ENCODE measurements at regions not wholly inside any gene's neighbourhood (a gene's known extent, or its start where the extent isn't known, plus 50 kb on each side); places are given as distances from the start of the nearest gene placed in this dataset.

DNA sequence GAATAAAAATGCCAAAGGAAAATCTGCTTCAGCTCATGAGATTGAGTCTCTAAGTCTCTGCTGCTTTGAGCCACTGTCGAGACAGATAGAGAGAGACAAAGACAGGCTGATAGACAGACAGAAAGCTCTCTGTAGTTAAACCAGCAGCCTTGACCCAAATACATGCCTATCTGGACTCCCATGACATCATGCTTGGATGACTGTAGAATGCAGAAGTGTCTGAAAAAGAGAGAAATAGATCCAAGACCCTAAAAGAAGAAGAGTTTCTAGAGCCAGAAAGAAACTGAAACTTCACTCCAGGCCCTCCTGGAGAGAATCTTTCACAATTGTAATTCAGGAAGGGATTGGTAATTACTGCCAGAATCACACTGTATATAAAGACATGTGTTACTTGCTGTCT is 122.6 kb upstream of the PLXNC1 start (continued):
- TF ChIP-seq, protein P1, sequence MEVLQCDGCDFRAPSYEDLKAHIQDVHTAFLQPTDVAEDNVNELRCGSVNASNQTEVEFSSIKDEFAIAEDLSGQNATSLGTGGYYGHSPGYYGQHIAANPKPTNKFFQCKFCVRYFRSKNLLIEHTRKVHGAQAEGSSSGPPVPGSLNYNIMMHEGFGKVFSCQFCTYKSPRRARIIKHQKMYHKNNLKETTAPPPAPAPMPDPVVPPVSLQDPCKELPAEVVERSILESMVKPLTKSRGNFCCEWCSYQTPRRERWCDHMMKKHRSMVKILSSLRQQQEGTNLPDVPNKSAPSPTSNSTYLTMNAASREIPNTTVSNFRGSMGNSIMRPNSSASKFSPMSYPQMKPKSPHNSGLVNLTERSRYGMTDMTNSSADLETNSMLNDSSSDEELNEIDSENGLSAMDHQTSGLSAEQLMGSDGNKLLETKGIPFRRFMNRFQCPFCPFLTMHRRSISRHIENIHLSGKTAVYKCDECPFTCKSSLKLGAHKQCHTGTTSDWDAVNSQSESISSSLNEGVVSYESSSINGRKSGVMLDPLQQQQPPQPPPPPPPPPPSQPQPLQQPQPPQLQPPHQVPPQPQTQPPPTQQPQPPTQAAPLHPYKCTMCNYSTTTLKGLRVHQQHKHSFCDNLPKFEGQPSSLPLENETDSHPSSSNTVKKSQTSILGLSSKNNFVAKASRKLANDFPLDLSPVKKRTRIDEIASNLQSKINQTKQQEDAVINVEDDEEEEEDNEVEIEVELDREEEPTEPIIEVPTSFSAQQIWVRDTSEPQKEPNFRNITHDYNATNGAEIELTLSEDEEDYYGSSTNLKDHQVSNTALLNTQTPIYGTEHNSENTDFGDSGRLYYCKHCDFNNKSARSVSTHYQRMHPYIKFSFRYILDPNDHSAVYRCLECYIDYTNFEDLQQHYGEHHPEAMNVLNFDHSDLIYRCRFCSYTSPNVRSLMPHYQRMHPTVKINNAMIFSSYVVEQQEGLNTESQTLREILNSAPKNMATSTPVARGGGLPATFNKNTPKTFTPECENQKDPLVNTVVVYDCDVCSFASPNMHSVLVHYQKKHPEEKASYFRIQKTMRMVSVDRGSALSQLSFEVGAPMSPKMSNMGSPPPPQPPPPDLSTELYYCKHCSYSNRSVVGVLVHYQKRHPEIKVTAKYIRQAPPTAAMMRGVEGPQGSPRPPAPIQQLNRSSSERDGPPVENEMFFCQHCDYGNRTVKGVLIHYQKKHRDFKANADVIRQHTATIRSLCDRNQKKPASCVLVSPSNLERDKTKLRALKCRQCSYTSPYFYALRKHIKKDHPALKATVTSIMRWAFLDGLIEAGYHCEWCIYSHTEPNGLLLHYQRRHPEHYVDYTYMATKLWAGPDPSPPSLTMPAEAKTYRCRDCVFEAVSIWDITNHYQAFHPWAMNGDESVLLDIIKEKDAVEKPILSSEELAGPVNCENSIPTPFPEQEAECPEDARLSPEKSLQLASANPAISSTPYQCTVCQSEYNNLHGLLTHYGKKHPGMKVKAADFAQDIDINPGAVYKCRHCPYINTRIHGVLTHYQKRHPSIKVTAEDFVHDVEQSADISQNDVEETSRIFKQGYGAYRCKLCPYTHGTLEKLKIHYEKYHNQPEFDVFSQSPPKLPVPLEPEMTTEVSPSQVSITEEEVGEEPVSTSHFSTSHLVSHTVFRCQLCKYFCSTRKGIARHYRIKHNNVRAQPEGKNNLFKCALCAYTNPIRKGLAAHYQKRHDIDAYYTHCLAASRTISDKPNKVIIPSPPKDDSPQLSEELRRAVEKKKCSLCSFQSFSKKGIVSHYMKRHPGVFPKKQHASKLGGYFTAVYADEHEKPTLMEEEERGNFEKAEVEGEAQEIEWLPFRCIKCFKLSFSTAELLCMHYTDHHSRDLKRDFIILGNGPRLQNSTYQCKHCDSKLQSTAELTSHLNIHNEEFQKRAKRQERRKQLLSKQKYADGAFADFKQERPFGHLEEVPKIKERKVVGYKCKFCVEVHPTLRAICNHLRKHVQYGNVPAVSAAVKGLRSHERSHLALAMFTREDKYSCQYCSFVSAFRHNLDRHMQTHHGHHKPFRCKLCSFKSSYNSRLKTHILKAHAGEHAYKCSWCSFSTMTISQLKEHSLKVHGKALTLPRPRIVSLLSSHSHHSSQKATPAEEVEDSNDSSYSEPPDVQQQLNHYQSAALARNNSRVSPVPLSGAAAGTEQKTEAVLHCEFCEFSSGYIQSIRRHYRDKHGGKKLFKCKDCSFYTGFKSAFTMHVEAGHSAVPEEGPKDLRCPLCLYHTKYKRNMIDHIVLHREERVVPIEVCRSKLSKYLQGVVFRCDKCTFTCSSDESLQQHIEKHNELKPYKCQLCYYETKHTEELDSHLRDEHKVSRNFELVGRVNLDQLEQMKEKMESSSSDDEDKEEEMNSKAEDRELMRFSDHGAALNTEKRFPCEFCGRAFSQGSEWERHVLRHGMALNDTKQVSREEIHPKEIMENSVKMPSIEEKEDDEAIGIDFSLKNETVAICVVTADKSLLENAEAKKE (CRISPR knock-in tag; IDR thresholded peaks at IDR 0.05), result no peak
- TF ChIP-seq EZH2 (IDR thresholded peaks at IDR 0.05; ENCODE audit: low read depth, unreplicated experiment) (no peak), POLR2AphosphoS5 (IDR thresholded peaks at IDR 0.05; ENCODE audit: low read depth) (no peak)

DNA sequence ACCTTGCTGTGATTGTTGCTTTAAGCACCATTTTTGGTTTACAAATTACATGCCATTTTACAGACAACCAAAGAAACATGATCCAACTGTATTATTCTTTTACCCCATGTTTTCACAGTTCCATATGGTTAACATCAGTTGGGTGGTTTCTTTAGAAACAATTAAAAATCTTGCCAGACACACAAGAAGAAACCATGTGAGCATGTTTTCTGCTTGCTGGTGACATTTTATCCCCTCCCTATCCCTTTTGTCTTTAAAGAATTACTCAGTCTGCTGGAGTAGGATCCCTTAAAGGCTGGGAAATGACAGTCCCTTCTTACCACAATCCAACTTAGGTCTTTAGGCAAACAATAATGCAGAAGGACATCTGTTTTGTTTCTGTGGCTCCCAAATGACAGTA is 121.8 kb upstream of the PLXNC1 start:
- Histone ChIP-seq H3K4me3 (no peak overlapping the region), H4K20me1 (replicated peaks; ENCODE audit: insufficient read depth) (no peaks in the 10 kb centered on the region), H3K27me3 (ENCODE audit: insufficient read depth) (no peaks in the 10 kb centered on the region), H3F3A (replicated peaks; ENCODE audit: low read depth) (no peaks in the 10 kb centered on the region), H3K4me2 (no peak overlapping the region), H3K79me2 (replicated peaks; ENCODE audit: insufficient read depth) (no peaks in the 10 kb centered on the region), H3K27ac (ENCODE audit: low read depth) (no peak overlapping the region), H3K4me1 (ENCODE audit: insufficient read depth) (peaks cover 4% of the 10 kb centered on the region), H2AFZ (no peak overlapping the region), H3K36me3 (ENCODE audit: insufficient read depth) (no peaks in the 10 kb centered on the region), H3K9me2 (ENCODE audit: insufficient read depth) (0 out of 2 replicates have a peak, but pooled peaks cover 3% of the 10 kb centered on the region)
- no peak for ATAC-seq
- H3K27ac Mint-ChIP-seq, result no peak overlapping the region
- H3K9me3 Mint-ChIP-seq, result peaks cover 22% of the 10 kb centered on the region
- H3K4me3 Mint-ChIP-seq, result no peak overlapping the region
- peaks cover 2% of the 10 kb centered on the region for H3K27me3 Mint-ChIP-seq (ENCODE audit: insufficient read depth, low read depth, poor library complexity)
- peaks cover 6% of the 10 kb centered on the region; the same call in 2 of the 3 replicates for H3K4me1 Mint-ChIP-seq
- peaks cover 8% of the 10 kb centered on the region; the same call in 1 of the 3 replicates for H3K36me3 Mint-ChIP-seq (ENCODE audit: low read depth)
- DNase-seq (ENCODE audit: low spot score), result no peak
- TF ChIP-seq ZNF331 (CRISPR knock-in tag; IDR thresholded peaks at IDR 0.05; ENCODE audit: low read depth), result no peak
- TF ChIP-seq EZH2 (IDR thresholded peaks at IDR 0.05; ENCODE audit: low read depth, unreplicated experiment), result no peak
- TF ChIP-seq, protein P1 (CRISPR knock-in tag; IDR thresholded peaks at IDR 0.05), result no peak
- no peak for TF ChIP-seq POLR2AphosphoS5 (IDR thresholded peaks at IDR 0.05; ENCODE audit: low read depth)
- TF ChIP-seq CREB1 (CRISPR knock-in tag; IDR thresholded peaks at IDR 0.05; ENCODE audit: low read depth), result no peak
- TF ChIP-seq, protein P2, sequence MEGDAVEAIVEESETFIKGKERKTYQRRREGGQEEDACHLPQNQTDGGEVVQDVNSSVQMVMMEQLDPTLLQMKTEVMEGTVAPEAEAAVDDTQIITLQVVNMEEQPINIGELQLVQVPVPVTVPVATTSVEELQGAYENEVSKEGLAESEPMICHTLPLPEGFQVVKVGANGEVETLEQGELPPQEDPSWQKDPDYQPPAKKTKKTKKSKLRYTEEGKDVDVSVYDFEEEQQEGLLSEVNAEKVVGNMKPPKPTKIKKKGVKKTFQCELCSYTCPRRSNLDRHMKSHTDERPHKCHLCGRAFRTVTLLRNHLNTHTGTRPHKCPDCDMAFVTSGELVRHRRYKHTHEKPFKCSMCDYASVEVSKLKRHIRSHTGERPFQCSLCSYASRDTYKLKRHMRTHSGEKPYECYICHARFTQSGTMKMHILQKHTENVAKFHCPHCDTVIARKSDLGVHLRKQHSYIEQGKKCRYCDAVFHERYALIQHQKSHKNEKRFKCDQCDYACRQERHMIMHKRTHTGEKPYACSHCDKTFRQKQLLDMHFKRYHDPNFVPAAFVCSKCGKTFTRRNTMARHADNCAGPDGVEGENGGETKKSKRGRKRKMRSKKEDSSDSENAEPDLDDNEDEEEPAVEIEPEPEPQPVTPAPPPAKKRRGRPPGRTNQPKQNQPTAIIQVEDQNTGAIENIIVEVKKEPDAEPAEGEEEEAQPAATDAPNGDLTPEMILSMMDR (conservative IDR thresholded peaks at IDR 0.05; ENCODE audit: low read depth in 2 of 2), result no peak

Measured in GM23338 (cell line).